ENCODE measurements at regions not wholly inside any gene's neighbourhood (a gene's known extent, or its start where the extent isn't known, plus 50 kb on each side); places are given as distances from the start of the nearest gene placed in this dataset.

GRCh38 chrY:15501181-15501580, 976.9 kb downstream of the NLGN4Y start:
- DNase-seq (ENCODE audit: low read depth, low spot score), result no peak

GRCh38 chrY:15510288-15510687, 986.0 kb downstream of the NLGN4Y start:
- DNase-seq (ENCODE audit: low read depth, low spot score), result no peak

- DNase-seq (ENCODE audit: low read depth, low spot score), result no peak
These were observed 986.8 kb downstream of the NLGN4Y start for GRCh38 chrY:15510984-15511650.

- DNase-seq (ENCODE audit: low read depth, low spot score), result no peak
These were observed 1010.8 kb downstream of the NLGN4Y start for GRCh38 chrY:15535131-15535530.

- peak; percentile 47 for DNase-seq (ENCODE audit: low read depth, low spot score)
These were observed 1011.6 kb downstream of the NLGN4Y start for GRCh38 chrY:15535784-15536511.

GRCh38 chrY:15540516-15540915, 1016.2 kb downstream of the NLGN4Y start:
- DNase-seq (ENCODE audit: low read depth, low spot score), result no peak

DNA sequence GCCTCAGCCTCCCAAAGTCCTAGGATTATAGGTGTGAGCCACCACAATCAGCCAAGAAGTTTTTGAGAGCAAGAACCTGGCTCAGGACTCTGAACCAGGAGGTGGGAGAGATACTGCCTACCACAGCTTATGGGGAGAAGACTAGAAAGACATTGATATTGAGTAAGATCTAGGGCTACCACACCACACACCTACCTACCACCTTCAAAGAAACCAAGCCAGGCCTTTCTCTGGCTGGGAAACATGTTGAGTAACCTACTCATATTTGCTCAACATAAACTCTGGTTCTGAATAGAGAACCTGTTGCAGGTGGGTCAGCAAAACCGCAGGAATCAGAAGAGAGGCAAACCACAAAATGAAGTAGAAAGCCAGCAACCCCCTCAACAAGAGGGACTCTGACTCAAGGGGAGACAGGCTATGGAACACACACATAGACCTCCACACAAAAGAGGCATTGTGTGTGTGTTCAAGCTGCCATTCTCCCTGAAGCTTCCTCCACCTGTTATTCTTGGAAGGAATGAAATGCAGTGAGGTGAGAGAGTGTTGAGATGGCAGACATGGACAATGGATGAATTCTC, 1021.9 kb downstream of the NLGN4Y start:
- no peak for DNase-seq (ENCODE audit: low read depth, low spot score)

- no peak for DNase-seq (ENCODE audit: low read depth, low spot score)
These were observed 1027.7 kb downstream of the NLGN4Y start for GRCh38 chrY:15552074-15552473.

- DNase-seq (ENCODE audit: low read depth, low spot score), result no peak
These were observed 1030.7 kb downstream of the NLGN4Y start for GRCh38 chrY:15554991-15555390.

DNA sequence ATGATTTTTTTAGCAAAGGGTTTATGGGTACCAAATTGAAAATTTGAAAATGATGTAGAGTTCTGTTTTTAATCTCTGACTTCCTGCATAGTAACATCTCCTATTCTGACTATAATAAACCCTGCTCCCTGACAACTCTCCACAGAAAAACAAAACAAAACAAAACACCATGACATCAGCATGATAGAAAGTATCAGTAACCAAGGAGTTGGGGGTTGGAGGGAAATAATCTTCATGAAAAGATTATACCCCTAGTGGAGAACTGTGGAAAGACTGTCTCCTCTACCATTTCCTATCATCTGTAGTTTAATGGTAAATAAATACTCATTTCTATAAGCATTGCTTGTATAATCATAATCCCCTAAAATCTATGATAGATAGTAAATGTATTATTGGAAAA, 1034.8 kb downstream of the NLGN4Y start:
- DNase-seq (ENCODE audit: low read depth, low spot score), result no peak

DNA sequence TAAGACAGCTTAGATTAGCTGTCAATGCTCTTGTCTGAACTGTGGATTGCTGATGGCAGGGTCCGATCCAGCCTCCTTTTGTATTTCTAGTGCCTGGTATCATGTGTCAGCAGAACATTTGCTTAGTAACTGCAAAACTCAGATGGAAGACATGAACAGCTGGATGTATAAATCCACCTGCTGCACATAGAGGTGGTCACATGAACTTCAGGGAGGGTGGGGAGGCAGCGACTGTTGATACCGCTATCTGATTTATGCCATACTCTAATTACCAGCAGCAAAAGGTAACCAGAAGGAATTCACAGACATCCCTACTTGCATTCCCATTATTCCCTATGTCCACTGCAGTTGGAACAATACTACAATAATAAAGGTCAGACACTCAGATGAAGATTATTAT, 1036.5 kb downstream of the NLGN4Y start:
- DNase-seq (ENCODE audit: low read depth, low spot score), result no peak

DNA sequence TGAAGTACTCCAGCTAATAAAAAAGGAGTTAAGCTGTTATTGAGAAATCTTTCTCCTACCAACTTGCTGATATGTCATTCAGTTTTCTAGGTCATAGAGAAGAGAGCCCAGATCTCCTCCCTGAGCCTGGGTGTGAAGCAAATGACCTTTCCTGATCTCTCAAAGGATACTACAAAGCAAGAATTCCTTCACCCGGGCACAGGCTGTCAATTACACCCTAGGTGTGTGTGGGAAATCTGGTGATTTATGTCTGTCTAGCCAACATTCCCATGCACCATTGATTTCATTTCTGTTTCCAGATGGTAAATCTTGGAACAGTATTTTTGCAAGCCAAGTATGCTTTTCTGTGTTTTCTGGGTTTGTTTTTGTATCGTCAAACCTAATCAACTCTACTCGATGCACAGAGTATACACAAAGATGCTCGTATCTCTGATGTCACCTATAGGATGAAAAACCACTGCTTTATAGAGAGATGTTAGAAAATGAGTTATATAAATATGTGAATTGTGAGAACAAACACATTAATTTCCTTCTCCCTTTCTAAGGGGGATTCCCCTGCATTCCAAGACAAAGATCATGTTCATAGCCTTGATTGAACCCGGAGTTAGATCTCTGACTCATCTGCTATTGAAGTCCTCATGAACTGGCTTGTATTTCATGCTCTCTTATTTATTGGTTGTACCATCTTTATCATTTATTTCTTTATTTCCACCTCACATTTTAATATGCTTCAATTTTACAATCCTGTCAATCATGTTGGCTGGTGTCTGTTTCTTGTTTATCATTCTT, 1037.4 kb downstream of the NLGN4Y start:
- no peak for DNase-seq (ENCODE audit: low read depth, low spot score)

- DNase-seq (ENCODE audit: low read depth, low spot score), result no peak
These were observed 1053.6 kb downstream of the NLGN4Y start for GRCh38 chrY:15577886-15578285.

GRCh38 chrY:15578761-15579160, 1054.4 kb downstream of the NLGN4Y start:
- DNase-seq (ENCODE audit: low read depth, low spot score), result no peak

DNA sequence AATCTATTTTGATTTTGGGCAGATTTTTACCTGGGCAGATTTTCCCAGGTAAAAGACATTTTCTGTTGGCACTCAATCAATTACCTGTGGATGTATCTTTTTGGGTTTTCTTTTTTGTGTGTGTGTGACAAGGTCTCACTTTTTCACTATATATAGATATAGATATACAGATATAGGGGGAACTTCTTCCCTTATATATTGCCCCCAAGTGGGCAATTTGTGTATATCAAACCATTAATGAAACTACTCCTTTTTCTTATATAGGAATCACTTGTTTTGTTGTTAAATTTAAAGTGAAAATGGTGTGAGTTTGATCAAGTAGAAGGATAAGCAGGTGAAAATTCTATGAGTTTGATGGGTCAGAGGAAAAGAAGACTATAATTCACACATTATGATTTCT, 1054.9 kb downstream of the NLGN4Y start:
- no peak for DNase-seq (ENCODE audit: low read depth, low spot score)

- DNase-seq (ENCODE audit: low read depth, low spot score), result no peak
These were observed 1058.8 kb downstream of the NLGN4Y start for GRCh38 chrY:15583111-15583510.

- DNase-seq (ENCODE audit: low read depth, low spot score), result no peak
These were observed 1068.6 kb downstream of the NLGN4Y start for GRCh38 chrY:15592957-15593356.

DNA sequence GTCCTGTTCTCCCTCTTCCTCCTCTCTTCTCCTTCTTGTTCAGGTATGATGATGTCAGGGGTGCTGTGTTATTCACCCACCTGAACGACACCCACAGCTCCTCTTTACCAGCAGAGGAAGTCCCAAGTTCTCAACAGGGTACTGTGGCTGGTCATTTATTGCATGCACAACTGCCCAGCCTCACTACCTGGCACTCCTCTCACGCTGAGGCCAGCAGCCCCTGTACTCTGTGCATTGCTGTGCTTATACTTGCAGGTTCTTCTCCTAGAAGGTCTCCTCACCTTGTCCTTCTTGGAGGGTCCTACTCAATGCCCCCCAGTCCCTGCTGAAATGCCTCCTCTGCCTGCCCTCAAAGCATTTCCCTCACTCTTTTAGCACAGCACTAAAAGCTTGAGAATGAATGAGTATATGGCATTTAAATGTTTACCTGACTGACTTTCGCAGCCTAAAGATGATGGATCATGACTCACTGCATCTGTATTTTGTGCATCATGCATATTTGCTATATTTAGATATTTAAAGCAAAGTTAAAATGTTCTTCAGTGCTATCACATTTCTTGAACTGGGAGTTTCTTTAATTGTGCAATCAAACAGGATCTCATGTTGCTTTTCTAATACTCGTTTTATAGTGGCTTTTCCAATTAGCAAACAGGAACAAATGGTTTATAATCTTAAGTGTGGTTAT, 1069.3 kb downstream of the NLGN4Y start:
- no peak for DNase-seq (ENCODE audit: low read depth, low spot score)

GRCh38 chrY:15594179-15594578, 1069.8 kb downstream of the NLGN4Y start:
- DNase-seq (ENCODE audit: low read depth, low spot score), result no peak

DNA sequence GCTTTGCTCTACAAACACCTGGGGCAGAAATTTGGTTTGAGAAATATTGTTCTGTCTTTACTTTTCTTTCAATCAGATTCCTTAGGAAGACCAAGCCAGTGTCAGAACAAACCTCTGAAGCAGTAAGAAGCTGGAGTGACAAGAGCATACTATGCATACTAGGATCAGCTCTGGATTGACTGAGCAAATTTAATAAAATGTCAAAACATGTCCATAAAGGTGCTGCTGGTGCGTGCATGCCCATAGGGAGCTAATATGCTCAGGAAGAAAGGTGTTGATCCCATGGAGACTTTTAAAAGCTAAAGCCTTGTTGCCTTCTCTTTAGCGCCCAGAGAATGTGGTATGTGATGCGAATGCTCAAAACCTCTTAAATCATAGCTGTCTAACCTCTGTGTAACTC, 1076.2 kb downstream of the NLGN4Y start:
- no peak for DNase-seq (ENCODE audit: low read depth, low spot score)

DNA sequence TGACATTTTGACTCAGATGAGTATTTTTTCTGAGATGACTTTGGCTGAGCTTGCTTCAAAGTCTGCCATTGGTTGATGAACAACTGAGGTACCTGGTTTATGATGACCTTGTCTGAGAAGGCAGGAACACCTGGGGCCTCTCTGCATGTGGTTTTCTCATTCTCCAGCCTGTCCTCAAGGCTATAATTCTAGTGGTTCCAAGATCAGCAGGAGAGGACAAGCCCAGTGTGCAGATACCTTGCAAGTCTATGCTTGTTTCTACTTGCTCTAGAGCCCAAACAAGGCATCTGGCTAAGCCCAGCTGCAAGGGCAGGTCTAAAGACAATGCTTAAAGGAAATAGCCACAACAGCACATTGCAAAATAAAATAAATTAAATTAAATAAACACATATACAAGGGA, 1100.0 kb downstream of the NLGN4Y start:
- DNase-seq (ENCODE audit: low read depth, low spot score), result no peak

GRCh38 chrY:15624928-15625327, 1100.6 kb downstream of the NLGN4Y start:
- no peak for DNase-seq (ENCODE audit: low read depth, low spot score)

Measured in brain pericyte (primary cell).